Epithelial cell of esophagus (primary cell): ENCODE measurements at regions not wholly inside any gene's neighbourhood (a gene's known extent, or its start where the extent isn't known, plus 50 kb on each side); places are given as distances from the start of the nearest gene placed in this dataset.
"Not testable (repeated sequence)": the region's sequence is repeated elsewhere in the genome, so short reads cannot be mapped to it uniquely, and the experiment has no call there.

Source experiments
- DNase-seq: peaks from one replicate; pipeline ENCODE4 v3.0.0; 2010; ENCODE audit warnings: low read depth
- H3K4me3 ChIP-seq: 2 replicates; pipeline ENCODE4 v1.5.1; 2011; ENCODE audit warnings: mild to moderate bottlenecking, low read length, control low read depth
- TF ChIP-seq, protein P1 (sequence below): IDR thresholded peaks from 2 replicates; pipeline ENCODE4 v1.5.1; 2011; ENCODE audit warnings: low read depth, mild to moderate bottlenecking, low read length, control low read depth, inconsistent platforms; ENCODE audit not compliant: insufficient read depth; ENCODE audit errors: missing control alignments

DNA sequence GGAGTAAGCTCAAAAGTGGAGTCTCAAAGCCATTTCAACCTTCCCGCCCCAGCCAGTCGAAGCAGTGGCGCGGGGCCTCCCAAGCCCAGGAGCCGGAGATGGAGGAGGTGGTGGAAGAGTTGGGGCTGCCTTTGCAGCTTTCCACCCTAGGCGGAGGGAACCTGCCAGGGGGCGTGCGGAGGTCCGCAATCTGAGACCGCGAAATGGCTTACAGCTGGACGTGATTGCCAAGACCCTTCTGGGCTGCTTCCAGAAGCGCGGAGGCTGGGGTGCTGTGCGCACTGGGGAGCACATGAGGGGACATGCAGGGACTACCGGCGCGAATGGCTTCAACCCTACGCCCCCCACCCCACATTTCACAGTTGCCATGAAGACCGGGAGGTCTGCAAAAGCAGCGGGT is 86.2 kb downstream of the PRR15 start:
- TF ChIP-seq, protein P1, sequence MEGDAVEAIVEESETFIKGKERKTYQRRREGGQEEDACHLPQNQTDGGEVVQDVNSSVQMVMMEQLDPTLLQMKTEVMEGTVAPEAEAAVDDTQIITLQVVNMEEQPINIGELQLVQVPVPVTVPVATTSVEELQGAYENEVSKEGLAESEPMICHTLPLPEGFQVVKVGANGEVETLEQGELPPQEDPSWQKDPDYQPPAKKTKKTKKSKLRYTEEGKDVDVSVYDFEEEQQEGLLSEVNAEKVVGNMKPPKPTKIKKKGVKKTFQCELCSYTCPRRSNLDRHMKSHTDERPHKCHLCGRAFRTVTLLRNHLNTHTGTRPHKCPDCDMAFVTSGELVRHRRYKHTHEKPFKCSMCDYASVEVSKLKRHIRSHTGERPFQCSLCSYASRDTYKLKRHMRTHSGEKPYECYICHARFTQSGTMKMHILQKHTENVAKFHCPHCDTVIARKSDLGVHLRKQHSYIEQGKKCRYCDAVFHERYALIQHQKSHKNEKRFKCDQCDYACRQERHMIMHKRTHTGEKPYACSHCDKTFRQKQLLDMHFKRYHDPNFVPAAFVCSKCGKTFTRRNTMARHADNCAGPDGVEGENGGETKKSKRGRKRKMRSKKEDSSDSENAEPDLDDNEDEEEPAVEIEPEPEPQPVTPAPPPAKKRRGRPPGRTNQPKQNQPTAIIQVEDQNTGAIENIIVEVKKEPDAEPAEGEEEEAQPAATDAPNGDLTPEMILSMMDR: no peak
- no peak for DNase-seq
- no peak overlapping the region for H3K4me3 ChIP-seq

DNA sequence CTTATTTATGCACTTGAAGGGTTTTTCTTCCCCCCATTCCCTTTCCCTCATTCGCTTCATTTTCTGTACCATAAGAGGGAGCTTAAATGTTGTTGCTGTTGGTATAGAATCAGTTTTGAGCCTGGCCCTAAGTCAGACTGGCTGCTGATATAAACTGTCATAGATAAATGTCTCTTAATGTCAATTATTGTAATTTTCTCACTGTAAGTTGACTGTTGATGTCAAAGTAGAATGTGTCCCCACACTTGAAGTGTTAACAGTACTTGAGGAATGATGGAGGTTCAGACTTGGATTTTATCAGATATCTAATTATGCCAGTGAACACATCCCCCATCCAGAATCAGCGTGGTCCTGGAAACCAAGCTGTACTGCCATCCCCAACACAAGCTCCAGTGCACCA is 87.8 kb downstream of the PRR15 start:
- H3K4me3 ChIP-seq: no peak overlapping the region
- no peak for DNase-seq
- TF ChIP-seq, protein P1: no peak

DNA sequence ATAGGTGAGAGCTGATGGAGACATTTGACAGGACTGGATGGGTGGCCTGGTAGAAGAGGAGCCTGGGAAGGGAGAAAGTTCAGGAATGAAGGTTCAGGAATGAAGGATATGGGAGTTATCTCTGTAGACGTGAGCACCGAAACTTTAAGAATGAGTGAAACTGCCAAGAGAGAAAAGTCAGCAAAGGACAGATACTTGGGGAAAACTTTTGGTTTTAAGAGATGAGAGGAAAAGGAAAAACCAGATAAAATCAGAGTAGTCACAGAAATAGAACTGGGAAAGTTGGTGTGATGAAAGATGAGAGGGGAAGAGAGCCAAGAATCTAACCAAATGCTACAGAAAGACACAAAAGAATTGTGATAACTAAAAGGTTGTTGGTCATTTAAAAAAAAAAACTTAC is 88.9 kb downstream of the PRR15 start:
- TF ChIP-seq, protein P1: no peak

DNA sequence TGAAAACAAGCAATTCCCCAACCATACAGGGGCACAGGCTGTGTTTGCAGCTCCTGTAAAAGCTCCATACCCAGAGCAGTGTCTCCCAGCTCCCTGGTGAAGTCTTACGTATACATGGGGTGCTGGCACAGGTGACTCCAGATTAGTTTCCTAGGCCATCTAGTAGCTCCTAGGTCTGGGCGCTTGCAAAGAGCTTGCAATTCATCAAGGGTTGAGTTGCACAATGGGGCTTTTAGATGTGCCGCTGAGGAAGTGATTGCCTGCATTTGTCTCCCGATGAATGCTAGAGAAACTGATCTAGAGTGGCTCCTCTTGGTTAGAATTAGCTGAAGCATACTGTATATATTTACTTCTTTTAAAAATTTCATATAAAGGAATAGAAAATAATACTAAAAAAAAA is 90.7 kb downstream of the PRR15 start:
- not testable (repeated sequence) for H3K4me3 ChIP-seq, DNase-seq

More for the DNA sequence above, 88.9 kb downstream of the PRR15 start:
- no peak for DNase-seq
- H3K4me3 ChIP-seq: no peak overlapping the region

DNA sequence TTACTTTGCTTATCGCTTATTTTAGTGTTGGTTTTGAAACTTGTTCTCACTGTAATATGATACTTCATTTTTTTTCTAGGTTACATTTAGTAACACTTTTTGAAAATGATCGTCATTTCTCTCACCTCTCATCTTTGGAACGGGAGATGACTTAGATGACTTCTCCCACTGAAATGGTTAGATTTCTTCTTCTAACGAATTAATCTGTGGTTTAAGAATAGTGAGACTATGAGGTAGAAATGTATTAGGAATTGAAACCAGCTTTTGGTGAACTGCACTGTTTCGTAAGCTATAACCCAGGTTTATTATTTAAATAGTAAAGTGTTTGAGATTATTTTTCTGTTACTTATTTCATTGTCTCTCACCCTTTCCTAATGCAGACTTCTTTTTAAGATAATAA is 93.7 kb downstream of the PRR15 start:
- H3K4me3 ChIP-seq: no peak overlapping the region
- TF ChIP-seq, protein P1: no peak
- no peak for DNase-seq

DNA sequence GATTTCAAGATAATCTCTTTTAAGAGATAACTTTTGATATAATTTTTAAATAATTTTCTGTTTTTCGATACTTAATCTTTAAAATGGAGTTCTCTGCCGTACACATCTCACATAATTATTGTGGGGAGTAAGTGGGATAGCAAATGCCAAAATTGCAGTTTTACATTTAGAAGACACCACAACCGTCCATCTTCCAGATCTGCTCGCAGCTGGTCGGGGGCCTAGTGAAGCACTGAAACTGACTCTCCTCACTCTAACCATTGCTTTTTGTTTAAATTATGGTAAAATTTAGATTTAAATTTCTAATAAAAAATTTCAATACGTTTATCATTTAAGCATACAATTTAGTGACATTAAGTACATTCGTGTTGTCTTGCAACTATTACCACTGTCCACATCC is 94.2 kb downstream of the PRR15 start:
- TF ChIP-seq, protein P1: no peak
- H3K4me3 ChIP-seq: no peak overlapping the region

DNA sequence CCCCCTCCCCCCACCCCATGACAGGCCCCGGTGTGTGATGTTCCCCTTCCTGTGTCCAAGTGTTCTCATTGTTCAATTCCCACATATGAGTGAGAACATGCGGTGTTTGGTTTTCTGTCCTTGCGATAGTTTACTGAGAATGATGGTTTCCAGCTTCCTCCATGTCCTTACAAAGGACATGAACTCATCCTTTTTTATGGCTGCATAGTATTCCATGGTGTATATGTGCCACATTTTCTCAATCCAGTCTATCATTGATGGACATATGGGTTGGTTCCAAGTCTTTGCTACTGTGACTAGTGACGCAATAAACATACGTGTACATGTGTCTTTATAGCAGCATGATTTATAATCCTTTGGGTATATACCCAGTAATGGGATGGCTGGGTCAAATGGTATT is 95.6 kb downstream of the PRR15 start:
- not testable (repeated sequence) for DNase-seq, H3K4me3 ChIP-seq

More for the DNA sequence above, 94.2 kb downstream of the PRR15 start:
- no peak for DNase-seq

DNA sequence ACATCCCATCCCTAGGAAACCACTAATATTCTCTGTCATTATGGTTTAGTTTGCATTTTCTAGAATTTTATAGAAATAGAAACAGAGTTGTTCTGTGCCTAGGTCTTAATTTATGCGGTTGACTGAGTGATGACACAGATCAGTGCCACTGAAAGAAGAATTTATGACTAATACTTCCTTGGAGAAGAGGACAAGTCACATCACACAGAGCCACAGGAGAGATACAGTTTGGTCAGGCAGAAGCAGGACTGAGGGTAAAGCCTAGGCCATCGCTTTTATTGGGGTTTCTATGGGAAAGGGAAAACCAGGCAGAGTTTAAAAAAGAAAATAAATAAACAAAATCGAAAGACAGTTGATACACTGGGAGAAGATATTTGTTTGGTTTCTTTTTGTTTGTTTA is 99.3 kb downstream of the PRR15 start:
- DNase-seq: not testable (repeated sequence)

DNA sequence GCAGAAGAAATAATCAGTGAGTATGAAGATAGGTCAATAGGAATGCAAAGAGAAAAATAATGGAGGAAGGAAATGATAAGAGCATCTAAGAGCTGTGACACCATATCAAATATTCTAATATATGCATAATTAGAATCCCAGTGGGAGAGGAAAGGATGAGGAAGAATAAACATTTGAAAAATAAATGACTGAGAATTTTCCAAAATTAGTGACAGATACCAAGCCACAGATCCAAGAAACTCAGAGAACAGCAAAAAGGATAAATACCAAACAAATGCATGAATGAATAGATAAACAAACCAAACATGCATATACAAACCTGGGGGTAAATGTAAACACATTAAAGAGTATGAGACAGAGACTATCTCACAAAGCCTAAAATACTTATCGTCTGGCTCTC is 101.4 kb downstream of the PRR15 start:
- not testable (repeated sequence) for DNase-seq, H3K4me3 ChIP-seq

More for the DNA sequence above, 99.3 kb downstream of the PRR15 start:
- H3K4me3 ChIP-seq: not testable (repeated sequence)

DNA sequence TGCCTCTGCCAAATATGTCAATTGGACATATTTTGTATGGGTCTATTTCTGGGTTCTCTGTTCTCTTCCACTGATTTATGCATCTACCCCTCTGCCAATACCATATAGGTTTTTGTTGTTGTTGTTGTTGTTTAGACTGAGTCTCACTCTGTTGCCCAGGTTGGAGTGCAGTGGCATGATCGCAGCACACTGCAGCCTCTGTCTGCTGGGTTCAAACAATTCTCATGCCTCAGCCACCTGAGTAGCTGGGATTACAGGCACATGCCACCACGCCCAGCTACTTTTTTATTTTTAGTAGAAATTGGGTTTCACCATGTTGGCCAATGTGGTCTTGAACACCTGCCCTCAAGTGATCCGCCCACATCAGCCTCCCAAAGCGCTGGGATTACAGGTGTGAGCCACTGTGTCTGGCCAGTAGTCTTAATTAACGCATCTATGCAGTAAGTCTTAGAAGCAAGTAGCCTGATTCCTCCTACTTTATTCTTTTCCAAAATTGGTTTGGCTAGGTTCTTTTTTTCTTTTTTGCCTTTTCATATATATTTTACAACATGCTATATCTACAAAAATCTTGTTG is 103.5 kb downstream of the PRR15 start:
- H3K4me3 ChIP-seq, DNase-seq: not testable (repeated sequence)

DNA sequence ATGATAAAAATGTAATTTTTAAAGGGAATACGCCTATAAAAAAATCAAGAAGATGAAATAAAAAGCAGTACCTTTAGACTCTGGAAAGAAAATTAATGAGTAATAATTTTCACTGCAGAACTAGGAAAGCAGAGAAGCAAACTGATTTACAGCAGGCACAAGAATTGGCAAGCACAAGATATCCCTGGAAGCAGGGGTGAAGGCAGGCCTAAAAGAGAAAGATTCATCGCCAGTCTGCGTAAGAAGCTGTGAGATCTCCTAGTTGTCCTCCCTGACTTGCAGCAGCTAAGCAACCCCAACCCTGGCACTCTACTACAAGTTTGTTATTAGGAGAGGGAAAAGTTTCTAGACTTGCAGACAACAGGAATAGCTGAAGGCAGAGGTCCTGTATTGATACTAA is 107.7 kb downstream of the PRR15 start:
- not testable (repeated sequence) for DNase-seq, H3K4me3 ChIP-seq

DNA sequence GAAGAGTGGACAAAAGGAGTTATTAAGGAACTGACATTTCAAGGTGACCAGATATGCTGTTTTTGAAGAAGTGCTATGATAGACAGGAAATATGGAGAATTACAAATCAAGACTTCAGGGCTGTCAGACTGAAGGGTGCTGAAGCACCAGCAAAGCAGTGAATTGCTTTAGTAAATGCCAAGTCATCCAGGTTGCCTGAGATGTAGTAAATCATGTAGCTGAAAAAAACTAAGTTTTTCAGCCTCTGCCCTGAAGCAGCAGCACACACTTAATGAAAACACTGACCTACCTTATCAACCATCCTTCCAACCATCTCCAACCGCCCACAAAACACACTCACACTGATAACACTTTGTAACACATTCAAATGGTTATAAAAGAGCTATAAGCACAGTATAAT is 110.0 kb downstream of the PRR15 start:
- H3K4me3 ChIP-seq, DNase-seq: not testable (repeated sequence)

DNA sequence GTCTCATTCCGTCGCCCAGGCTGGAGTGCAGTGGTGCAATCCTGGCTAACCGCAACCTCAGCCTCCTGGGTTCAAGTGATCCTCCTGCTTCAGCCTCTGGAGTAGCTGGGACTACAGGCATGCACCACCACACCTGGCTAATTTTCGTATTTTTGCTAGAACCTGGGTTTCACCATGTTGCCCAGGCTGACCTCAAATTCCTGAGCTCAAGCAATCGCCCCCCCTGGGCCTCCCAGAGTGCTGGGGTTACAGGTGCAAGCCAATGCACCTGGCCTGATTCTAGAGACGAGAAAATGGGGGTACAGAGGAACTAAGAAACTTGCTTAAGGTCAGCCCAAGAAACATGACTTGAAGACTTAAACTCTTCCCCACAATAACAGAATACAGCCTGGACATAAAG is 111.0 kb downstream of the PRR15 start:
- H3K4me3 ChIP-seq, DNase-seq: not testable (repeated sequence)

DNA sequence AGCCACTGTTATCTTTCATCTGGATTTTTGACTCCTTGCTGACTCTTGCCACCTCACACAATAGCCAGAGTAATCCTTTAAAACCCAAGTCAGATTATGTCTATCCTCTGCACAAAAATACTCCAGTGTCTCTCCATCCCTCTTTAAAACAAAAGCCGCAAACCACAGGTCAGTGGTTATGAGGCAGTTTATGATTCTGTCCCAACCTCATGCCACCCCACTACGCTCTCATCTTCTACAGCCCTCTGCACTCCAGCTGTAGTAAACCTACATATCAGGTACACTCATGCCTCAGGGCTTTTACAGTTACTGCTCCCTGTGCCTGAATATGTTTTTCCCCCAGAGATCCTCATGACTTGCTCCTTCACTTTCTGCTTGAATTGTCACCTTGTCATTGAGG is 113.6 kb downstream of the PRR15 start:
- not testable (repeated sequence) for DNase-seq, H3K4me3 ChIP-seq
